ENCODE measurements at regions not wholly inside any gene's neighbourhood (a gene's known extent, or its start where the extent isn't known, plus 50 kb on each side); places are given as distances from the start of the nearest gene placed in this dataset.

GRCh38 chr9:83183621-83184020, 120.7 kb upstream of the RASEF start:
- H3K9me3 Mint-ChIP-seq, result no peaks in the 10 kb centered on the region
- TF ChIP-seq ZNF416 (CRISPR knock-in tag; IDR thresholded peaks at IDR 0.05), result no peak
- TF ChIP-seq RORB (CRISPR knock-in tag; IDR thresholded peaks at IDR 0.05), result no peak
- no peak for TF ChIP-seq CBFB (CRISPR knock-in tag; IDR thresholded peaks at IDR 0.05; ENCODE audit: low read depth)
- TF ChIP-seq, protein P1, sequence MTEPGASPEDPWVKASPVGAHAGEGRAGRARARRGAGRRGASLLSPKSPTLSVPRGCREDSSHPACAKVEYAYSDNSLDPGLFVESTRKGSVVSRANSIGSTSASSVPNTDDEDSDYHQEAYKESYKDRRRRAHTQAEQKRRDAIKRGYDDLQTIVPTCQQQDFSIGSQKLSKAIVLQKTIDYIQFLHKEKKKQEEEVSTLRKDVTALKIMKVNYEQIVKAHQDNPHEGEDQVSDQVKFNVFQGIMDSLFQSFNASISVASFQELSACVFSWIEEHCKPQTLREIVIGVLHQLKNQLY (CRISPR knock-in tag; IDR thresholded peaks at IDR 0.05), result no peak
- no peak for TF ChIP-seq MYBL2 (CRISPR knock-in tag; IDR thresholded peaks at IDR 0.05)
- no peak for TF ChIP-seq ZNF425 (CRISPR knock-in tag; conservative IDR thresholded peaks at IDR 0.05)
- TF ChIP-seq FOXP4 (CRISPR knock-in tag; IDR thresholded peaks at IDR 0.05), result no peak
- TF ChIP-seq ZNF317 (CRISPR knock-in tag; IDR thresholded peaks at IDR 0.05; ENCODE audit: borderline replicate concordance, low read depth), result no peak
- TF ChIP-seq ZNF138 (CRISPR knock-in tag; conservative IDR thresholded peaks at IDR 0.05), result no peak
- TF ChIP-seq, protein P2, sequence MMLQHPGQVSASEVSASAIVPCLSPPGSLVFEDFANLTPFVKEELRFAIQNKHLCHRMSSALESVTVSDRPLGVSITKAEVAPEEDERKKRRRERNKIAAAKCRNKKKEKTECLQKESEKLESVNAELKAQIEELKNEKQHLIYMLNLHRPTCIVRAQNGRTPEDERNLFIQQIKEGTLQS (CRISPR knock-in tag; conservative IDR thresholded peaks at IDR 0.05), result no peak
- CTCF ChIA-PET, result no interaction called here

DNA sequence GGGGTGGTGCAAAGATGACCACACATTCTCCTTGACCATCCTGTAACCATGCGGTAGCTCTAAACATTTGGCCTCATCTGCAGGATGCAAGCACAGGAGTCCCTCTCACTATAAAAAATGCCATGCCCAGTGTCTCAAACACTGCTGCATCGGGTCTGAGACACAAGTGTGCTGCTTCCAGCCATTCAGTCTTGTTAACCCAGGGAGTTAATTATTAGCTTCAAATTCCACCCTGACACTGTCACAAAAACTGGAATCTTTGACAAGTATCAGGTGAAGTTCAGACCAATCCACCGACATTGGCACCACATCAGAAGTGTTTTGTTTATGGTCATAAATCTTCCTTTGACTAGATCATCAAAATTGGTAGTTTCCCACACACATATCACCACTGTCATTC, 119.1 kb upstream of the RASEF start:
- Mint-ChIP-seq H3K4me3 (no peak overlapping the region), H3K27me3 (ENCODE audit: low read depth) (peaks cover 10% of the 10 kb centered on the region), H3K27ac (no peak overlapping the region), H3K4me1 (peaks cover 23% of the 10 kb centered on the region), H3K36me3 (0 out of 2 replicates have a peak, but pooled peaks cover 3% of the 10 kb centered on the region), H3K9me3 (peaks cover 13% of the 10 kb centered on the region)
- ChIA-PET POLR2A (no interaction called here), CTCF (no interaction called here)
- ATAC-seq, result no peak
- DNase-seq (ENCODE audit: low spot score), result no peak
- TF ChIP-seq GRHL2 (CRISPR knock-in tag; IDR thresholded peaks at IDR 0.05; ENCODE audit: insufficient replicate concordance, severe bottlenecking) (no peak), ZSCAN18 (CRISPR knock-in tag; IDR thresholded peaks at IDR 0.05) (no peak), ZNF532 (CRISPR knock-in tag; IDR thresholded peaks at IDR 0.05; ENCODE audit: borderline replicate concordance) (no peak), SOX15 (CRISPR knock-in tag; IDR thresholded peaks at IDR 0.05) (no peak), STAT6 (CRISPR knock-in tag; conservative IDR thresholded peaks at IDR 0.05; ENCODE audit: low read depth) (no peak), E2F4 (CRISPR knock-in tag; IDR thresholded peaks at IDR 0.05; ENCODE audit: borderline replicate concordance, low read depth) (no peak)
- TF ChIP-seq, protein P3, sequence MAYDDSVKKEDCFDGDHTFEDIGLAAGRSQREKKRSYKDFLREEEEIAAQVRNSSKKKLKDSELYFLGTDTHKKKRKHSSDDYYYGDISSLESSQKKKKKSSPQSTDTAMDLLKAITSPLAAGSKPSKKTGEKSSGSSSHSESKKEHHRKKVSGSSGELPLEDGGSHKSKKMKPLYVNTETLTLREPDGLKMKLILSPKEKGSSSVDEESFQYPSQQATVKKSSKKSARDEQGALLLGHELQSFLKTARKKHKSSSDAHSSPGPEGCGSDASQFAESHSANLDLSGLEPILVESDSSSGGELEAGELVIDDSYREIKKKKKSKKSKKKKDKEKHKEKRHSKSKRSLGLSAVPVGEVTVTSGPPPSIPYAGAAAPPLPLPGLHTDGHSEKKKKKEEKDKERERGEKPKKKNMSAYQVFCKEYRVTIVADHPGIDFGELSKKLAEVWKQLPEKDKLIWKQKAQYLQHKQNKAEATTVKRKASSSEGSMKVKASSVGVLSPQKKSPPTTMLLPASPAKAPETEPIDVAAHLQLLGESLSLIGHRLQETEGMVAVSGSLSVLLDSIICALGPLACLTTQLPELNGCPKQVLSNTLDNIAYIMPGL (CRISPR knock-in tag; IDR thresholded peaks at IDR 0.05), result no peak
- TF ChIP-seq, protein P2 (CRISPR knock-in tag; conservative IDR thresholded peaks at IDR 0.05), result no peak

More at GRCh38 chr9:83183621-83184020, 120.7 kb upstream of the RASEF start:
- DNase-seq (ENCODE audit: low spot score) (no peak), ATAC-seq (no peak)
- H3K27ac Mint-ChIP-seq, result no peak overlapping the region
- no peaks in the 10 kb centered on the region for H3K36me3 Mint-ChIP-seq
- POLR2A ChIA-PET, result no interaction called here
- no peak overlapping the region for H3K4me3 Mint-ChIP-seq
- peaks cover 13% of the 10 kb centered on the region for H3K27me3 Mint-ChIP-seq (ENCODE audit: low read depth)
- peaks cover 28% of the 10 kb centered on the region for H3K4me1 Mint-ChIP-seq

Measured in WTC11 (cell line).